OCI-LY7 (cell line): ENCODE measurements at regions not wholly inside any gene's neighbourhood (a gene's known extent, or its start where the extent isn't known, plus 50 kb on each side); places are given as distances from the start of the nearest gene placed in this dataset.

Experiments
- BruUV-seq: library from RNA; stranded (reverse); fragments of 400-500 nt; replicated peaks from 2 replicates; lab custom pipeline; 2021; lab: Mats Ljungman, UMichigan
- CTCF ChIA-PET: fragments of 300-600 bp; sonication (Branson Sonifier 250); formaldehyde crosslinking; loops from one replicate; lab custom pipeline; 2022; ENCODE audit warnings: antibody characterized with exemption; ENCODE audit not compliant: unreplicated experiment; lab: Charles Lee
- POLR2A ChIA-PET: fragments of 300-600 bp; sonication (Branson Sonifier 250); formaldehyde crosslinking; loops from one replicate; lab custom pipeline; 2022; ENCODE audit warnings: antibody characterized with exemption; lab: Charles Lee
- DNase-seq: peaks from one replicate; pipeline ENCODE4 v3.0.0-alpha.2; 2015; ENCODE audit warnings: low spot score
- H2AFZ ChIP-seq: fragments of 200-600 bp; sonication (generic), shearing (Covaris generic); 2 replicates; pipeline ENCODE4 v1.6.1; 2014; ENCODE audit warnings: mild to moderate bottlenecking, antibody characterized with exemption, low read length, moderate library complexity
- H3K27ac ChIP-seq: fragments of 200-600 bp; sonication (generic); 2 replicates; pipeline ENCODE4 v1.5.1; 2014; ENCODE audit warnings: mixed run types, low read depth, mild to moderate bottlenecking, moderate library complexity, low read length, inconsistent platforms; ENCODE audit not compliant: poor library complexity, severe bottlenecking
- H3K36me3 ChIP-seq: fragments of 200-600 bp; sonication (generic); 2 replicates; pipeline ENCODE4 v1.6.1; 2014; ENCODE audit warnings: mild to moderate bottlenecking, antibody characterized with exemption, low read length, moderate library complexity, mixed read lengths; ENCODE audit not compliant: insufficient read depth
- H3K4me1 ChIP-seq: fragments of 200-600 bp; sonication (generic); 2 replicates; pipeline ENCODE4 v1.5.1; 2014; ENCODE audit warnings: mild to moderate bottlenecking, low read length; ENCODE audit not compliant: insufficient read depth, poor library complexity, severe bottlenecking
- H3K4me2 ChIP-seq: fragments of 200-600 bp; sonication (generic); 2 replicates; pipeline ENCODE4 v1.6.1; 2014; ENCODE audit warnings: mild to moderate bottlenecking, low read length
- H3K4me3 ChIP-seq: fragments of 200-600 bp; sonication (generic); 2 replicates; pipeline ENCODE4 v1.5.1; 2014; ENCODE audit warnings: mild to moderate bottlenecking, low read depth, low read length; ENCODE audit not compliant: poor library complexity, severe bottlenecking
- H3K79me2 ChIP-seq: fragments of 200-600 bp; sonication (generic); 2 replicates; pipeline ENCODE4 v1.6.1; 2016; ENCODE audit warnings: low read depth, mild to moderate bottlenecking, low read length, moderate library complexity, mixed read lengths; ENCODE audit not compliant: insufficient read depth
- H3K9me2 ChIP-seq: fragments of 200-600 bp; sonication (generic); 2 replicates; pipeline ENCODE4 v1.6.1; 2016; ENCODE audit warnings: mild to moderate bottlenecking, low read length, mixed read lengths; ENCODE audit not compliant: insufficient read depth
- H3K9me3 ChIP-seq: fragments of 200-600 bp; sonication (generic); 2 replicates; pipeline ENCODE4 v1.6.1; 2014; ENCODE audit warnings: mild to moderate bottlenecking, mixed run types, low read length, mixed read lengths
- H4K20me1 ChIP-seq: fragments of 200-600 bp; sonication (generic); 2 replicates; pipeline ENCODE4 v1.6.1; 2014; ENCODE audit warnings: mild to moderate bottlenecking, antibody characterized with exemption, low read length, moderate library complexity, mixed read lengths; ENCODE audit not compliant: insufficient read depth
- EZH2phosphoT487 ChIP-seq: fragments of 200-600 bp; sonication (generic); IDR thresholded peaks from 2 replicates; pipeline ENCODE4 v1.6.1; 2018; ENCODE audit warnings: low read depth, borderline replicate concordance, mild to moderate bottlenecking, mixed run types, antibody characterized with exemption, low read length, moderate library complexity, mixed read lengths
- intact Hi-C: fragments of 100-400 bp; cut with micrococcal nuclease; formaldehyde crosslinking; loops from one replicate; pipeline ENCODE4 v1.10.0; 2022; ENCODE audit not compliant: unreplicated experiment
- TF ChIP-seq, protein P1 (sequence below): fragments of 200-600 bp; sonication (generic); conservative IDR thresholded peaks from 2 replicates; pipeline ENCODE4 v1.5.1; 2014; ENCODE audit warnings: mild to moderate bottlenecking, antibody characterized with exemption, low read length, moderate library complexity, mixed read lengths

GRCh38 chr11:88012456-88012855, 162.8 kb downstream of the RAB38 start:
- H3K4me2 ChIP-seq = no peak overlapping the region
- no peak for TF ChIP-seq EZH2phosphoT487
- TF ChIP-seq, protein P1, sequence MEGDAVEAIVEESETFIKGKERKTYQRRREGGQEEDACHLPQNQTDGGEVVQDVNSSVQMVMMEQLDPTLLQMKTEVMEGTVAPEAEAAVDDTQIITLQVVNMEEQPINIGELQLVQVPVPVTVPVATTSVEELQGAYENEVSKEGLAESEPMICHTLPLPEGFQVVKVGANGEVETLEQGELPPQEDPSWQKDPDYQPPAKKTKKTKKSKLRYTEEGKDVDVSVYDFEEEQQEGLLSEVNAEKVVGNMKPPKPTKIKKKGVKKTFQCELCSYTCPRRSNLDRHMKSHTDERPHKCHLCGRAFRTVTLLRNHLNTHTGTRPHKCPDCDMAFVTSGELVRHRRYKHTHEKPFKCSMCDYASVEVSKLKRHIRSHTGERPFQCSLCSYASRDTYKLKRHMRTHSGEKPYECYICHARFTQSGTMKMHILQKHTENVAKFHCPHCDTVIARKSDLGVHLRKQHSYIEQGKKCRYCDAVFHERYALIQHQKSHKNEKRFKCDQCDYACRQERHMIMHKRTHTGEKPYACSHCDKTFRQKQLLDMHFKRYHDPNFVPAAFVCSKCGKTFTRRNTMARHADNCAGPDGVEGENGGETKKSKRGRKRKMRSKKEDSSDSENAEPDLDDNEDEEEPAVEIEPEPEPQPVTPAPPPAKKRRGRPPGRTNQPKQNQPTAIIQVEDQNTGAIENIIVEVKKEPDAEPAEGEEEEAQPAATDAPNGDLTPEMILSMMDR = no peak
- intact Hi-C loops = no loop called here
- no peaks in the 10 kb centered on the region for H3K4me1 ChIP-seq
- no peaks in the 10 kb centered on the region for H3K36me3 ChIP-seq
- no peaks in the 10 kb centered on the region for H3K79me2 ChIP-seq
- H3K4me3 ChIP-seq = no peak overlapping the region
- no peak overlapping the region for H3K27ac ChIP-seq
- no peaks in the 10 kb centered on the region for H3K9me2 ChIP-seq
- H2AFZ ChIP-seq = no peak overlapping the region
- no peaks in the 10 kb centered on the region for H3K9me3 ChIP-seq
- no peaks in the 10 kb centered on the region for H4K20me1 ChIP-seq
- no peak for DNase-seq
- ChIA-PET CTCF (no interaction called here), POLR2A (no interaction called here)
- BruUV-seq = no TSS peak

- H3K4me1 ChIP-seq = peaks cover 20% of the 10 kb centered on the region
- H3K27ac ChIP-seq = no peak overlapping the region
- ChIA-PET POLR2A (interaction anchor here (1.6 kb wide), 1 partner anchor 16 kb away, joined by 5 read pairs; no protein-coding TSS in a partner anchor), CTCF (no interaction called here)
- TF ChIP-seq, protein P1 = no peak
- TF ChIP-seq EZH2phosphoT487 = no peak
- intact Hi-C loops = no loop called here
- no peaks in the 10 kb centered on the region for H3K9me2 ChIP-seq
- H3K9me3 ChIP-seq = no peaks in the 10 kb centered on the region
- H2AFZ ChIP-seq = no peak overlapping the region
- no peaks in the 10 kb centered on the region for H4K20me1 ChIP-seq
- H3K36me3 ChIP-seq = no peaks in the 10 kb centered on the region
- no peak for DNase-seq
- H3K4me2 ChIP-seq = no peak overlapping the region
- no TSS peak for BruUV-seq
- no peak overlapping the region for H3K4me3 ChIP-seq
- H3K79me2 ChIP-seq = no peaks in the 10 kb centered on the region
These were observed 199.2 kb downstream of the RAB38 start for GRCh38 chr11:87976009-87976408.

DNA sequence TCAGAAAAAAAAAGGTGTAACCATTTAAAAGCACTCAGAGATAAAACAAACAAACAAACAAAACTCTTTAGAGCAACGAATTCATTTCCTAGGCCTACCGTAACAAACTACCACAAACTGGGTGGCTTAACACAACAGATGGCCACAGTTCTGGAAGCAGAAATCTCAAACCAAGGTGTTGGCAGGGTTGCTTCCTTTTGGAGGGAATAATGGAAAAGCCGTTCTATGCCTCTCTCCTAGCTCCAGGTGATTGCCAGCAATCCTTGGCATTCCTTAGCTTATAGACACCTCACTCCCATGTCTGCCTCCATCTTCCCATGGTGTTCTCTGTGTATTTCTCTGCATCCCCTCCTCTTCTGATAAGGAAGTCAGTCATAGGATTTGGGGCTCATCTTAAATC, 200.4 kb downstream of the RAB38 start:
- H2AFZ ChIP-seq = no peak overlapping the region
- no peak overlapping the region for H3K4me2 ChIP-seq
- H3K36me3 ChIP-seq = no peaks in the 10 kb centered on the region
- H3K4me3 ChIP-seq = no peak overlapping the region
- TF ChIP-seq EZH2phosphoT487 = no peak
- TF ChIP-seq, protein P1 = no peak
- H4K20me1 ChIP-seq = no peaks in the 10 kb centered on the region
- ChIA-PET CTCF (no interaction called here), POLR2A (interaction anchor here (0.7 to 2.1 kb wide), 4 partner anchors 12 to 483 kb away, joined by 3 to 8 read pairs (median 4); no protein-coding TSS in a partner anchor)
- no peaks in the 10 kb centered on the region for H3K79me2 ChIP-seq
- H3K4me1 ChIP-seq = peaks cover 24% of the 10 kb centered on the region
- no peak for DNase-seq
- intact Hi-C loops = no loop called here
- no peak overlapping the region for H3K27ac ChIP-seq
- no TSS peak for BruUV-seq
- H3K9me3 ChIP-seq = no peaks in the 10 kb centered on the region
- H3K9me2 ChIP-seq = no peaks in the 10 kb centered on the region
